Body of pancreas (tissue), 4 donors: ENCODE measurements at regions not wholly inside any gene's neighbourhood (a gene's known extent, or its start where the extent isn't known, plus 50 kb on each side); places are given as distances from the start of the nearest gene placed in this dataset.

ENCODE experiments used
- POLR2A ChIP-seq, 3 donors: fragments of 450-650 bp; IDR thresholded peaks; one replicate each; pipeline ENCODE4 v1.6.1; 2016; ENCODE audit warnings: antibody characterized with exemption in 3 of 3, mild to moderate bottlenecking in 2 of 3
- TF ChIP-seq, protein P1 (sequence below), 7 experiments: fragments of 450-650 bp in 4 of 7; fragments of 200-600 bp in 3 of 7; sonication (generic) in 3 of 7; IDR thresholded peaks; one replicate each; pipeline ENCODE4 v1.5.1; 2016 to 2019; ENCODE audit warnings: antibody characterized with exemption in 7 of 7

DNA sequence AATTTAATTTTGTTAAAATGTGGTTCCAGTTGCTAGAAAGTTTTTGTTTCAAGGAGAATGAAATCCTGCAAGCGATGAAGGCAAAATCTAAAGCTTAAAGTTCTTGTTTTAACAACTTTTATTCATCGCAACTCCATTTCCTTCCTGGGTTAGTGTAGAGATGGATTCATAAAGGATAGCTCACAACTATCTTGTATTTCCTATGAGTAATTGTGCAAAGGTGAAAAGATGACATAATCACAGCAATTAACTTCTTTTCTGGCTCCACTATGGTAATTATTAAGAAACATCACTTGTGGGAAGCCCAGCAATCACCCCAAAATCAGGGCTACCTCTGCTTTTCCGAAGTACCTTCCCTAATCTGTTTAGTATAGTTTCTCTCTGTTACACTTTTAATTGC lies 80.8 kb upstream of the SEMA6A start:
- TF ChIP-seq, protein P1, sequence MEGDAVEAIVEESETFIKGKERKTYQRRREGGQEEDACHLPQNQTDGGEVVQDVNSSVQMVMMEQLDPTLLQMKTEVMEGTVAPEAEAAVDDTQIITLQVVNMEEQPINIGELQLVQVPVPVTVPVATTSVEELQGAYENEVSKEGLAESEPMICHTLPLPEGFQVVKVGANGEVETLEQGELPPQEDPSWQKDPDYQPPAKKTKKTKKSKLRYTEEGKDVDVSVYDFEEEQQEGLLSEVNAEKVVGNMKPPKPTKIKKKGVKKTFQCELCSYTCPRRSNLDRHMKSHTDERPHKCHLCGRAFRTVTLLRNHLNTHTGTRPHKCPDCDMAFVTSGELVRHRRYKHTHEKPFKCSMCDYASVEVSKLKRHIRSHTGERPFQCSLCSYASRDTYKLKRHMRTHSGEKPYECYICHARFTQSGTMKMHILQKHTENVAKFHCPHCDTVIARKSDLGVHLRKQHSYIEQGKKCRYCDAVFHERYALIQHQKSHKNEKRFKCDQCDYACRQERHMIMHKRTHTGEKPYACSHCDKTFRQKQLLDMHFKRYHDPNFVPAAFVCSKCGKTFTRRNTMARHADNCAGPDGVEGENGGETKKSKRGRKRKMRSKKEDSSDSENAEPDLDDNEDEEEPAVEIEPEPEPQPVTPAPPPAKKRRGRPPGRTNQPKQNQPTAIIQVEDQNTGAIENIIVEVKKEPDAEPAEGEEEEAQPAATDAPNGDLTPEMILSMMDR (IDR thresholded peaks at IDR 0.05): no peak
- TF ChIP-seq POLR2A (IDR thresholded peaks at IDR 0.05): no peak
